HG02610 (cell line): ENCODE measurements at regions not wholly inside any gene's neighbourhood (a gene's known extent, or its start where the extent isn't known, plus 50 kb on each side); places are given as distances from the start of the nearest gene placed in this dataset.
A peak's percentile ranks its signal among the peaks of the same experiment; 100 is the strongest.

ENCODE experiments used
- ATAC-seq: cut with Tn5 transposase; IDR thresholded peaks from one replicate; pipeline ENCODE4 v1.9.1; 2021; ENCODE audit warnings: mild to moderate bottlenecking, moderate library complexity; ENCODE audit not compliant: unreplicated experiment

GRCh38 chr13:74045583-74045982 lies 88.6 kb downstream of the KLF12 start:
- ATAC-seq = no peak

GRCh38 chr13:74043237-74043636 lies 91.0 kb downstream of the KLF12 start:
- no peak for ATAC-seq

GRCh38 chr13:74040200-74040599 lies 94.0 kb downstream of the KLF12 start:
- peak; percentile 64 for ATAC-seq

- no peak for ATAC-seq
Observed at GRCh38 chr13:74039667-74040066, 94.5 kb downstream of the KLF12 start.

- no peak for ATAC-seq
Observed at GRCh38 chr13:74039154-74039553, 95.0 kb downstream of the KLF12 start.

GRCh38 chr13:74037762-74038161 lies 96.4 kb downstream of the KLF12 start:
- no peak for ATAC-seq

- no peak for ATAC-seq
Observed at GRCh38 chr13:74036373-74036772, 97.8 kb downstream of the KLF12 start.

- no peak for ATAC-seq
Observed at GRCh38 chr13:74035896-74036295, 98.3 kb downstream of the KLF12 start.

GRCh38 chr13:74032325-74032724 lies 101.9 kb downstream of the KLF12 start:
- no peak for ATAC-seq

- ATAC-seq = peak; percentile 45
Observed at GRCh38 chr13:74027161-74027779, 106.9 kb downstream of the KLF12 start.

GRCh38 chr13:74026753-74027152 lies 107.5 kb downstream of the KLF12 start:
- peak; percentile 96 for ATAC-seq

- no peak for ATAC-seq
Observed at GRCh38 chr13:74025369-74025768, 108.8 kb downstream of the KLF12 start.

- ATAC-seq = no peak
Observed at GRCh38 chr13:74024856-74025255, 109.3 kb downstream of the KLF12 start.

GRCh38 chr13:74024314-74024713 lies 109.9 kb downstream of the KLF12 start:
- no peak for ATAC-seq

GRCh38 chr13:74023484-74023883 lies 110.7 kb downstream of the KLF12 start:
- ATAC-seq = no peak

- no peak for ATAC-seq
Observed at GRCh38 chr13:74021505-74021904, 112.7 kb downstream of the KLF12 start.

- no peak for ATAC-seq
Observed at GRCh38 chr13:74018062-74018431, 116.2 kb downstream of the KLF12 start.

- peak; percentile 83 for ATAC-seq
Observed at GRCh38 chr13:74017301-74018061, 116.7 kb downstream of the KLF12 start.

GRCh38 chr13:74015137-74015536 lies 119.1 kb downstream of the KLF12 start:
- no peak for ATAC-seq

- no peak for ATAC-seq
Observed at GRCh38 chr13:74009100-74009668, 125.0 kb downstream of the KLF12 start.

- no peak for ATAC-seq
Observed at GRCh38 chr13:74006666-74007065, 127.5 kb downstream of the KLF12 start.
